Left forelimb (tissue), 1 donor: ENCODE measurements at regions not wholly inside any gene's neighbourhood (a gene's known extent, or its start where the extent isn't known, plus 50 kb on each side); places are given as distances from the start of the nearest gene placed in this dataset.

Source experiments
- DNase-seq: peaks from one replicate; pipeline ENCODE4 v3.0.0-alpha.2; 2018; ENCODE audit warnings: low spot score

GRCh38 chr22:48653929-48654328, 1173.7 kb downstream of the BRD1 start:
- no peak for DNase-seq

GRCh38 chr22:48653306-48653705, 1174.4 kb downstream of the BRD1 start:
- DNase-seq: no peak

- no peak for DNase-seq
Measured at GRCh38 chr22:48652796-48653195, 1174.9 kb downstream of the BRD1 start.

GRCh38 chr22:48651981-48652538, 1175.6 kb downstream of the BRD1 start:
- DNase-seq: no peak

- DNase-seq: no peak
Measured at GRCh38 chr22:48651036-48651890, 1176.4 kb downstream of the BRD1 start.

GRCh38 chr22:48650323-48651035, 1177.2 kb downstream of the BRD1 start:
- no peak for DNase-seq

- DNase-seq: no peak
Measured at GRCh38 chr22:48649466-48649865, 1178.2 kb downstream of the BRD1 start.

- DNase-seq: no peak
Measured at GRCh38 chr22:48649031-48649430, 1178.6 kb downstream of the BRD1 start.

- no peak for DNase-seq
Measured at GRCh38 chr22:48647606-48648515, 1179.8 kb downstream of the BRD1 start.

GRCh38 chr22:48647051-48647450, 1180.6 kb downstream of the BRD1 start:
- no peak for DNase-seq

GRCh38 chr22:48646216-48646925, 1181.3 kb downstream of the BRD1 start:
- DNase-seq: no peak

GRCh38 chr22:48645766-48646165, 1181.9 kb downstream of the BRD1 start:
- no peak for DNase-seq

- DNase-seq: no peak
Measured at GRCh38 chr22:48644997-48645396, 1182.7 kb downstream of the BRD1 start.

GRCh38 chr22:48644108-48644507, 1183.6 kb downstream of the BRD1 start:
- no peak for DNase-seq

- DNase-seq: no peak
Measured at GRCh38 chr22:48643066-48643731, 1184.5 kb downstream of the BRD1 start.

GRCh38 chr22:48642550-48642949, 1185.1 kb downstream of the BRD1 start:
- no peak for DNase-seq

- no peak for DNase-seq
Measured at GRCh38 chr22:48641906-48642475, 1185.7 kb downstream of the BRD1 start.

- no peak for DNase-seq
Measured at GRCh38 chr22:48640890-48641841, 1186.5 kb downstream of the BRD1 start.
